GM12878 (cell line): ENCODE measurements at regions not wholly inside any gene's neighbourhood (a gene's known extent, or its start where the extent isn't known, plus 50 kb on each side); places are given as distances from the start of the nearest gene placed in this dataset.

Experiments used
- ATAC-seq: fragments of 200-7000 bp; cut with Tn5 transposase; 3 replicates; pipeline ENCODE4 v1.9.1; 2020; ENCODE audit warnings: mild to moderate bottlenecking, moderate library complexity
- BruUV-seq: library from RNA; stranded (reverse); fragments of 400-500 nt; replicated peaks from 2 replicates; lab custom pipeline; 2021; lab: Mats Ljungman, UMichigan
- CTCF ChIA-PET: fragments of 300-600 bp; sonication (Branson Sonifier 250); formaldehyde crosslinking; extraction: SDS; loops from one replicate; lab custom pipeline; 2021; ENCODE audit warnings: inconsistent platforms; lab: Yijun Ruan, JAX
- POLR2A ChIA-PET: fragments of 350-600 bp; formaldehyde crosslinking; extraction: SDS; loops from one replicate; lab custom pipeline; 2021; ENCODE audit warnings: inconsistent platforms; lab: Charles Lee
- RAD21 ChIA-PET: fragments of 300-600 bp; sonication (Branson Sonifier 250); formaldehyde crosslinking; loops from one replicate; lab custom pipeline; 2023; ENCODE audit warnings: antibody characterized with exemption; ENCODE audit not compliant: unreplicated experiment; lab: Charles Lee
- SMC1A ChIA-PET: fragments of 300-600 bp; sonication (Branson Sonifier 250); formaldehyde crosslinking; loops from one replicate; lab custom pipeline; 2023; ENCODE audit not compliant: unreplicated experiment, uncharacterized antibody; lab: Charles Lee
- DNase-seq: peaks from one replicate; pipeline ENCODE4 v3.0.0-alpha.2; 2011; ENCODE audit warnings: low read depth, low spot score
- FAIRE-seq: peaks from 3 replicates; lab custom pipeline; 2011; peaks lifted over from hg19 to GRCh38; lab: Jason Lieb, UNC
- H2AFZ ChIP-seq: 2 replicates; pipeline ENCODE4 v1.6.0; 2011; ENCODE audit warnings: low read depth, low read length, control low read depth; ENCODE audit not compliant: control insufficient read depth
- H3K27ac ChIP-seq: 2 replicates; pipeline ENCODE4 v1.5.1; 2011; ENCODE audit warnings: control low read depth; ENCODE audit not compliant: control insufficient read depth, insufficient read depth
- H3K27me3 ChIP-seq, 2 experiments: replicated peaks in 1 of 2; 2 replicates each; pipeline versions ENCODE4 v1.6.0 to v1.6.1; 2011; ENCODE audit warnings: low read length in 1 of 2; ENCODE audit not compliant: control insufficient read depth in 2 of 2, insufficient read depth in 2 of 2
- H3K36me3 ChIP-seq, 2 experiments: 2 replicates each; pipeline ENCODE4 v1.5.1; 2011; ENCODE audit warnings: low read length in 1 of 2; ENCODE audit not compliant: control insufficient read depth in 2 of 2, insufficient read depth in 2 of 2
- H3K4me1 ChIP-seq: 2 replicates; pipeline ENCODE4 v1.6.1; 2011; ENCODE audit warnings: mild to moderate bottlenecking, low read length, moderate library complexity, mixed read lengths; ENCODE audit not compliant: control insufficient read depth, insufficient read depth
- H3K4me2 ChIP-seq: 2 replicates; pipeline ENCODE4 v1.6.0; 2011; ENCODE audit warnings: control low read depth; ENCODE audit not compliant: control insufficient read depth, insufficient read depth
- H3K4me3 ChIP-seq: fragments of 200-600 bp; sonication (generic); 2 replicates; pipeline ENCODE4 v1.5.1; 2016
- H3K79me2 ChIP-seq: 2 replicates; pipeline ENCODE4 v1.6.0; 2011; ENCODE audit warnings: low read length; ENCODE audit not compliant: control insufficient read depth, insufficient read depth
- H3K9ac ChIP-seq: 2 replicates; pipeline ENCODE4 v1.8.0; 2011; ENCODE audit warnings: low read length, control low read depth, mixed read lengths; ENCODE audit not compliant: control insufficient read depth, insufficient read depth
- H3K9me3 ChIP-seq: replicated peaks from 3 replicates; pipeline ENCODE4 v1.5.1; 2011; ENCODE audit warnings: mild to moderate bottlenecking, low read length; ENCODE audit not compliant: control insufficient read depth, insufficient read depth
- H4K20me1 ChIP-seq: 2 replicates; pipeline ENCODE4 v1.6.0; 2011; ENCODE audit not compliant: control insufficient read depth, insufficient read depth
- DPF2 ChIP-seq: fragments of 450-650 bp; IDR thresholded peaks from 2 replicates; pipeline ENCODE4 v1.6.1; 2017; ENCODE audit warnings: mild to moderate bottlenecking
- EZH2 ChIP-seq: IDR thresholded peaks from 2 replicates; pipeline ENCODE4 v1.6.1; 2012; ENCODE audit warnings: low read depth, mild to moderate bottlenecking, control low read depth, inconsistent platforms, low read length, borderline replicate concordance; ENCODE audit not compliant: control insufficient read depth
- GABPA ChIP-seq: IDR thresholded peaks from 2 replicates; pipeline ENCODE4 v1.6.1; 2014; ENCODE audit warnings: antibody characterized with exemption, low read depth, mild to moderate bottlenecking, inconsistent platforms
- HDAC2 ChIP-seq: fragments of 200-600 bp; sonication (generic); IDR thresholded peaks from 2 replicates; pipeline ENCODE4 v1.6.1; 2017
- MYC ChIP-seq: IDR thresholded peaks from 2 replicates; pipeline ENCODE4 v1.6.1; 2011; ENCODE audit warnings: mild to moderate bottlenecking, low read length, moderate library complexity, inconsistent platforms; ENCODE audit not compliant: insufficient read depth, insufficient replicate concordance, insufficient read length, severe bottlenecking
- POLR2AphosphoS5 ChIP-seq: IDR thresholded peaks from 2 replicates; pipeline ENCODE4 v1.6.1; 2011; ENCODE audit warnings: mild to moderate bottlenecking, low read length, inconsistent platforms
- RCOR1 ChIP-seq: conservative IDR thresholded peaks from 2 replicates; pipeline ENCODE4 v1.6.1; 2012; ENCODE audit warnings: low read depth, low read length, improper control_type of control experiment
- RFX5 ChIP-seq: IDR thresholded peaks from 2 replicates; pipeline ENCODE4 v1.6.1; 2011; ENCODE audit warnings: low read depth, low read length, improper control_type of control experiment
- SREBF1 ChIP-seq: IDR thresholded peaks from 2 replicates; pipeline ENCODE4 v1.6.1; 2012; ENCODE audit warnings: mild to moderate bottlenecking, low read length
- ZNF217 ChIP-seq: fragments of 450-650 bp; IDR thresholded peaks from 2 replicates; pipeline ENCODE4 v1.6.1; 2017; ENCODE audit warnings: antibody characterized with exemption, mild to moderate bottlenecking
- ZNF274 ChIP-seq: IDR thresholded peaks from one replicate; pipeline ENCODE4 v1.8.0; 2011; ENCODE audit not compliant: insufficient read length, insufficient read depth
- in situ Hi-C: fragments of 300-500 bp; cut with MboI; formaldehyde crosslinking; loops from 9 replicates; pipeline ENCODE4 v1.14.3; 2018; ENCODE audit warnings: mixed read lengths
- intact Hi-C: fragments of 100-400 bp; cut with micrococcal nuclease; formaldehyde crosslinking; loops from one replicate; pipeline ENCODE4 v1.14.2; 2022; ENCODE audit not compliant: unreplicated experiment
- TF ChIP-seq, protein P1 (sequence below): IDR thresholded peaks from 2 replicates; pipeline ENCODE4 v1.6.1; 2011; ENCODE audit warnings: low read depth, mild to moderate bottlenecking, low read length, moderate library complexity, borderline replicate concordance; ENCODE audit errors: extremely low read depth
- TF ChIP-seq, protein P2 (sequence below): fragments of 450-650 bp; formaldehyde crosslinking; IDR thresholded peaks from 2 replicates; pipeline ENCODE4 v1.5.0; 2022; ENCODE audit warnings: mild to moderate bottlenecking, missing genetic modification characterization
- TF ChIP-seq, protein P3 (sequence below), 3 experiments: IDR thresholded peaks in 2 of 3; conservative IDR thresholded peaks in 1 of 3; 2 replicates each; pipeline ENCODE4 v1.5.1; 2011; ENCODE audit warnings: low read depth in 3 of 3, low read length in 3 of 3, mild to moderate bottlenecking in 3 of 3, control low read depth in 2 of 3, moderate library complexity in 2 of 3, inconsistent platforms in 1 of 3, mixed read lengths in 1 of 3; ENCODE audit not compliant: control insufficient read depth in 2 of 3, insufficient read depth in 1 of 3; ENCODE audit errors: extremely low read depth in 1 of 3
- TF ChIP-seq, protein P4 (sequence below): IDR thresholded peaks from 2 replicates; pipeline ENCODE4 v1.6.1; 2011; ENCODE audit warnings: mild to moderate bottlenecking, low read depth, low read length, moderate library complexity; ENCODE audit not compliant: insufficient replicate concordance

DNA sequence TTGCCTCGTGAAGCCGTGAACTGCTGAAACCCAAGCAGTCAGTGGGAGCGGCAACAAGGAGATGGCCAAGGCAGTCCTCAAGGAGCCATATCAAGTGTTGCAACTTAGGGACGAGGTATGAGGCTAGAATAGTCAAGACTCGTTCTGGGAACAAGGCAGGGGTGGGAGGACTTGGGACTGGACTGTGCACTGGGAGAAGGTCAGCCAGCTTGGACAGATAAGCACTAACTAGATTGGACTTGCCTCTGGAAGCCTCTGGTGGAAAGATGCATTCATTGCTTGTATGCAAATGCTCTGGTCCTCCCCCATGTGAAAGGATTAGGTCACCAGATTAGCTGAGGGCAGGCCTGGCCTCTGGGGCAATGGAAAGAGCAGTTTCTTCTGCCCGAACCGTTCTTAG lies 123.3 kb upstream of the CTNNB1 start (continued):
- no peak for TF ChIP-seq GABPA
- no peak for TF ChIP-seq SREBF1
- TF ChIP-seq DPF2, result no peak
- no peak for TF ChIP-seq MYC
- no peak for TF ChIP-seq EZH2

DNA sequence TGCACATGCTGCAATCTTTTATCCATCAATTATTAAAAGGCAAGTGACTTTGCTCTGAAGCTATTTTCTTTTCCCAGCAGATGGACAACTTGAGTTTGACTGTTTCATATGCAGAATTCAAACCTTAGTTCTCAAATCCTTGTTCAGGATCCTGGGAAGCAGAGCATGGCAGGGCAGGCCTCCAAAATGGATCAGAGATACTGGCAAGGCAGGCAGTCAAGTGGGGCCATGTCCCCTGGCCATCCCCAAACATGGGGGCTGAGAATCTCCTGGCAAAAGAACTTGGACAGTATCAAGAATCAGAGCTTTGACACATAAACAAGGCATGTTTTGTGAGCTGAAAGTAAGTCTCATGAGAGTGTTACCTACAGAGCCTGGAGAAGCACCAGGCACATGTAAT lies 122.9 kb upstream of the CTNNB1 start:
- ChIA-PET CTCF (no interaction called here), POLR2A (no interaction called here), RAD21 (no interaction called here), SMC1A (interaction anchor here (1.4 kb wide), 1 partner anchor 124 kb away, joined by 4 read pairs; no protein-coding TSS in a partner anchor)
- Histone ChIP-seq H3K79me2 (no peaks in the 10 kb centered on the region), H3K4me1 (no peaks in the 10 kb centered on the region), H3K9me3 (no peaks in the 10 kb centered on the region), H2AFZ (no peak overlapping the region), H3K4me2 (no peak overlapping the region), H3K9ac (no peak overlapping the region), H3K4me3 (no peak overlapping the region), H3K27me3 (peaks cover 0 to 6% of the 10 kb centered on the region in 2 experiments; a peak in 1 of 4 replicates), H4K20me1 (no peaks in the 10 kb centered on the region)
- intact Hi-C loops (no loop called here), in situ Hi-C loops (no loop called here)
- no peak for ATAC-seq
- no peak for DNase-seq
- BruUV-seq, result no TSS peak
- TF ChIP-seq, protein P1, sequence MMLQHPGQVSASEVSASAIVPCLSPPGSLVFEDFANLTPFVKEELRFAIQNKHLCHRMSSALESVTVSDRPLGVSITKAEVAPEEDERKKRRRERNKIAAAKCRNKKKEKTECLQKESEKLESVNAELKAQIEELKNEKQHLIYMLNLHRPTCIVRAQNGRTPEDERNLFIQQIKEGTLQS, result no peak
- TF ChIP-seq ZNF274 (no peak), HDAC2 (no peak), POLR2AphosphoS5 (no peak), ZNF217 (no peak), RFX5 (no peak), RCOR1 (no peak)
- TF ChIP-seq, protein P2, sequence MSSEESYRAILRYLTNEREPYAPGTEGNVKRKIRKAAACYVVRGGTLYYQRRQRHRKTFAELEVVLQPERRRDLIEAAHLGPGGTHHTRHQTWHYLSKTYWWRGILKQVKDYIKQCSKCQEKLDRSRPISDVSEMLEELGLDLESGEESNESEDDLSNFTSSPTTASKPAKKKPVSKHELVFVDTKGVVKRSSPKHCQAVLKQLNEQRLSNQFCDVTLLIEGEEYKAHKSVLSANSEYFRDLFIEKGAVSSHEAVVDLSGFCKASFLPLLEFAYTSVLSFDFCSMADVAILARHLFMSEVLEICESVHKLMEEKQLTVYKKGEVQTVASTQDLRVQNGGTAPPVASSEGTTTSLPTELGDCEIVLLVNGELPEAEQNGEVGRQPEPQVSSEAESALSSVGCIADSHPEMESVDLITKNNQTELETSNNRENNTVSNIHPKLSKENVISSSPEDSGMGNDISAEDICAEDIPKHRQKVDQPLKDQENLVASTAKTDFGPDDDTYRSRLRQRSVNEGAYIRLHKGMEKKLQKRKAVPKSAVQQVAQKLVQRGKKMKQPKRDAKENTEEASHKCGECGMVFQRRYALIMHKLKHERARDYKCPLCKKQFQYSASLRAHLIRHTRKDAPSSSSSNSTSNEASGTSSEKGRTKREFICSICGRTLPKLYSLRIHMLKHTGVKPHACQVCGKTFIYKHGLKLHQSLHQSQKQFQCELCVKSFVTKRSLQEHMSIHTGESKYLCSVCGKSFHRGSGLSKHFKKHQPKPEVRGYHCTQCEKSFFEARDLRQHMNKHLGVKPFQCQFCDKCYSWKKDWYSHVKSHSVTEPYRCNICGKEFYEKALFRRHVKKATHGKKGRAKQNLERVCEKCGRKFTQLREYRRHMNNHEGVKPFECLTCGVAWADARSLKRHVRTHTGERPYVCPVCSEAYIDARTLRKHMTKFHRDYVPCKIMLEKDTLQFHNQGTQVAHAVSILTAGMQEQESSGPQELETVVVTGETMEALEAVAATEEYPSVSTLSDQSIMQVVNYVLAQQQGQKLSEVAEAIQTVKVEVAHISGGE (CRISPR knock-in tag), result no peak
- TF ChIP-seq, protein P3, sequence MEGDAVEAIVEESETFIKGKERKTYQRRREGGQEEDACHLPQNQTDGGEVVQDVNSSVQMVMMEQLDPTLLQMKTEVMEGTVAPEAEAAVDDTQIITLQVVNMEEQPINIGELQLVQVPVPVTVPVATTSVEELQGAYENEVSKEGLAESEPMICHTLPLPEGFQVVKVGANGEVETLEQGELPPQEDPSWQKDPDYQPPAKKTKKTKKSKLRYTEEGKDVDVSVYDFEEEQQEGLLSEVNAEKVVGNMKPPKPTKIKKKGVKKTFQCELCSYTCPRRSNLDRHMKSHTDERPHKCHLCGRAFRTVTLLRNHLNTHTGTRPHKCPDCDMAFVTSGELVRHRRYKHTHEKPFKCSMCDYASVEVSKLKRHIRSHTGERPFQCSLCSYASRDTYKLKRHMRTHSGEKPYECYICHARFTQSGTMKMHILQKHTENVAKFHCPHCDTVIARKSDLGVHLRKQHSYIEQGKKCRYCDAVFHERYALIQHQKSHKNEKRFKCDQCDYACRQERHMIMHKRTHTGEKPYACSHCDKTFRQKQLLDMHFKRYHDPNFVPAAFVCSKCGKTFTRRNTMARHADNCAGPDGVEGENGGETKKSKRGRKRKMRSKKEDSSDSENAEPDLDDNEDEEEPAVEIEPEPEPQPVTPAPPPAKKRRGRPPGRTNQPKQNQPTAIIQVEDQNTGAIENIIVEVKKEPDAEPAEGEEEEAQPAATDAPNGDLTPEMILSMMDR (IDR thresholded peaks at IDR 0.05 in 2 of 3, conservative IDR thresholded peaks at IDR 0.05 in 1 of 3; ENCODE audit: control insufficient read depth in 2 of 3, extremely low read depth in 1 of 3, insufficient read depth in 1 of 3, low read depth in 3 of 3, low read length in 3 of 3), result no peak
- TF ChIP-seq, protein P4, sequence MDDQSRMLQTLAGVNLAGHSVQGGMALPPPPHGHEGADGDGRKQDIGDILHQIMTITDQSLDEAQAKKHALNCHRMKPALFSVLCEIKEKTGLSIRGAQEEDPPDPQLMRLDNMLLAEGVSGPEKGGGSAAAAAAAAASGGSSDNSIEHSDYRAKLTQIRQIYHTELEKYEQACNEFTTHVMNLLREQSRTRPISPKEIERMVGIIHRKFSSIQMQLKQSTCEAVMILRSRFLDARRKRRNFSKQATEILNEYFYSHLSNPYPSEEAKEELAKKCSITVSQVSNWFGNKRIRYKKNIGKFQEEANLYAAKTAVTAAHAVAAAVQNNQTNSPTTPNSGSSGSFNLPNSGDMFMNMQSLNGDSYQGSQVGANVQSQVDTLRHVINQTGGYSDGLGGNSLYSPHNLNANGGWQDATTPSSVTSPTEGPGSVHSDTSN, result no peak
- TF ChIP-seq, all 136 proteins: peak for 0
- no peak overlapping the region for H3K27ac ChIP-seq
- no peaks in the 10 kb centered on the region for H3K36me3 ChIP-seq
- FAIRE-seq, result no peak
